HepG2 (cell line): ENCODE measurements at regions not wholly inside any gene's neighbourhood (a gene's known extent, or its start where the extent isn't known, plus 50 kb on each side); places are given as distances from the start of the nearest gene placed in this dataset.

Experiments used
- ATAC-seq: fragments of 200-7000 bp; cut with Tn5 transposase; 3 replicates; pipeline ENCODE4 v1.9.1; 2020; ENCODE audit warnings: mild to moderate bottlenecking, moderate library complexity
- BruUV-seq: library from RNA; stranded (reverse); fragments of 400-500 nt; replicated peaks from 2 replicates; lab custom pipeline; 2021; lab: Mats Ljungman, UMichigan
- CTCF ChIA-PET: fragments of 300-600 bp; formaldehyde crosslinking; extraction: SDS; loops from one replicate; lab custom pipeline; 2021; ENCODE audit warnings: low total read pairs, inconsistent platforms, low intra/inter-chr PET ratio; lab: Yijun Ruan, JAX
- POLR2A ChIA-PET: fragments of 350-600 bp; sonication (Branson Sonifier 250); formaldehyde crosslinking; loops from one replicate; lab custom pipeline; 2020; ENCODE audit warnings: antibody characterized with exemption, inconsistent platforms; lab: Yijun Ruan, JAX
- DNase-seq: peaks from one replicate; pipeline ENCODE4 v3.0.0-alpha.2; 2015; ENCODE audit warnings: low spot score
- FAIRE-seq: peaks from 3 replicates; lab custom pipeline; 2011; peaks lifted over from hg19 to GRCh38; lab: Jason Lieb, UNC
- H2AFZ ChIP-seq: one replicate; pipeline ENCODE4 v1.6.1; 2011; ENCODE audit warnings: low read length, inconsistent platforms
- H3K27ac ChIP-seq: fragments of 300-600 bp; 3 replicates; pipeline ENCODE4 v1.8.0; 2011; ENCODE audit warnings: mixed run types, mild to moderate bottlenecking, mixed read lengths, low read length, inconsistent platforms; ENCODE audit not compliant: insufficient read depth; ENCODE audit errors: extremely low read length
- H3K27me3 ChIP-seq, 2 experiments: fragments of 200-600 bp in 1 of 2; 2 replicates in 1 of 2; 3 replicates in 1 of 2; pipeline versions ENCODE4 v1.6.0 to v1.8.0; 2011; ENCODE audit warnings: low read length in 2 of 2, mild to moderate bottlenecking in 2 of 2, moderate library complexity in 2 of 2, inconsistent platforms in 1 of 2; ENCODE audit not compliant: insufficient read depth in 2 of 2, control insufficient read depth in 1 of 2
- H3K36me3 ChIP-seq, 2 experiments: fragments of 200-600 bp in 1 of 2; replicated peaks in 1 of 2; 2 replicates in 1 of 2; 3 replicates in 1 of 2; pipeline versions ENCODE4 v1.5.1 to v1.8.0; 2011; ENCODE audit warnings: low read length in 2 of 2, inconsistent platforms in 1 of 2; ENCODE audit not compliant: insufficient read depth in 2 of 2, control insufficient read depth in 1 of 2
- H3K4me1 ChIP-seq: 2 replicates; pipeline ENCODE4 v1.5.1; 2012; ENCODE audit warnings: low read length, inconsistent platforms; ENCODE audit not compliant: insufficient read depth
- H3K4me2 ChIP-seq: 2 replicates; pipeline ENCODE4 v1.6.0; 2011; ENCODE audit warnings: low read depth, low read length, inconsistent platforms
- H3K4me3 ChIP-seq, 3 experiments: fragments of 200-600 bp in 1 of 3; sonication (generic), shearing (Covaris generic) in 1 of 3; replicated peaks in 1 of 3; 2 replicates each; pipeline ENCODE4 v1.5.1; 2011 to 2016; ENCODE audit warnings: low read length in 3 of 3, inconsistent platforms in 2 of 3, low read depth in 2 of 3, mild to moderate bottlenecking in 2 of 3, control low read depth in 1 of 3, mixed read lengths in 1 of 3; ENCODE audit not compliant: insufficient read depth in 1 of 3
- H3K79me2 ChIP-seq: one replicate; pipeline ENCODE4 v1.6.1; 2011; ENCODE audit warnings: low read length, inconsistent platforms; ENCODE audit not compliant: insufficient read depth
- H3K9ac ChIP-seq: 2 replicates; pipeline ENCODE4 v1.6.0; 2011; ENCODE audit warnings: mild to moderate bottlenecking, low read depth, low read length, inconsistent platforms; ENCODE audit not compliant: insufficient read depth
- H3K9me3 ChIP-seq: 2 replicates; pipeline ENCODE4 v1.5.1; 2012; ENCODE audit warnings: mild to moderate bottlenecking, low read length
- H4K20me1 ChIP-seq: 2 replicates; pipeline ENCODE4 v1.6.0; 2011; ENCODE audit warnings: inconsistent platforms, mild to moderate bottlenecking, low read length, moderate library complexity; ENCODE audit not compliant: insufficient read depth
- ATF2 ChIP-seq: sonication (generic); formaldehyde crosslinking; IDR thresholded peaks from 2 replicates; pipeline ENCODE4 v1.4.0; 2020; ENCODE audit warnings: missing genetic modification reagents
- ATF4 ChIP-seq, 2 experiments: fragments of 450-650 bp in 1 of 2; sonication (generic) in 1 of 2; formaldehyde crosslinking; IDR thresholded peaks; 2 replicates each; pipeline versions ENCODE4 v1.5.0 to v1.8.0; 2020 to 2022; ENCODE audit warnings: mild to moderate bottlenecking in 1 of 2, missing genetic modification reagents in 1 of 2
- DMTF1 ChIP-seq: sonication (generic); formaldehyde crosslinking; IDR thresholded peaks from 2 replicates; pipeline ENCODE4 v1.4.0; 2020; ENCODE audit warnings: mild to moderate bottlenecking, missing genetic modification reagents
- FOXA3 ChIP-seq: IDR thresholded peaks from 2 replicates; pipeline ENCODE4 v1.6.1; 2016; ENCODE audit warnings: missing genetic modification reagents, missing compliant biosample characterization
- GPBP1L1 ChIP-seq: sonication (generic); formaldehyde crosslinking; IDR thresholded peaks from 2 replicates; pipeline ENCODE4 v1.5.0; 2020; ENCODE audit warnings: mild to moderate bottlenecking, missing genetic modification reagents
- KLF15 ChIP-seq: sonication (generic); formaldehyde crosslinking; IDR thresholded peaks from 2 replicates; pipeline ENCODE4 v1.8.1; 2023; ENCODE audit warnings: borderline replicate concordance, mild to moderate bottlenecking, inconsistent platforms, missing genetic modification reagents, mixed read lengths
- LBX2 ChIP-seq: sonication (generic); formaldehyde crosslinking; IDR thresholded peaks from 2 replicates; pipeline ENCODE4 v1.5.0; 2020; ENCODE audit warnings: missing genetic modification reagents, mild to moderate bottlenecking, borderline replicate concordance
- MXD1 ChIP-seq: sonication (generic); formaldehyde crosslinking; IDR thresholded peaks from 2 replicates; pipeline ENCODE4 v1.4.0; 2020; ENCODE audit warnings: mild to moderate bottlenecking, missing genetic modification reagents
- NFE2 ChIP-seq: sonication (generic); formaldehyde crosslinking; IDR thresholded peaks from 2 replicates; pipeline ENCODE4 v1.4.0; 2020; ENCODE audit warnings: missing genetic modification reagents
- POGZ ChIP-seq: sonication (generic); formaldehyde crosslinking; IDR thresholded peaks from 2 replicates; pipeline ENCODE4 v1.4.0; 2020; ENCODE audit warnings: mild to moderate bottlenecking, missing genetic modification reagents
- POLR2A ChIP-seq, 2 experiments: IDR thresholded peaks; 2 replicates each; pipeline ENCODE4 v1.6.1; 2011; ENCODE audit warnings: low read depth in 2 of 2, low read length in 2 of 2, mild to moderate bottlenecking in 1 of 2, moderate library complexity in 1 of 2; ENCODE audit not compliant: insufficient read depth in 1 of 2
- RXRB ChIP-seq: IDR thresholded peaks from 2 replicates; pipeline ENCODE4 v1.6.1; 2016; ENCODE audit warnings: borderline replicate concordance, missing genetic modification reagents, missing compliant biosample characterization
- ZBTB43 ChIP-seq: sonication (generic); formaldehyde crosslinking; conservative IDR thresholded peaks from 2 replicates; pipeline ENCODE4 v1.4.0; 2020; ENCODE audit warnings: missing genetic modification reagents
- ZNF274 ChIP-seq: sonication (generic); formaldehyde crosslinking; IDR thresholded peaks from 2 replicates; pipeline ENCODE4 v1.5.1; 2020; ENCODE audit warnings: mild to moderate bottlenecking, missing genetic modification reagents
- ZNF513 ChIP-seq: sonication (generic); formaldehyde crosslinking; conservative IDR thresholded peaks from 2 replicates; pipeline ENCODE4 v1.5.0; 2020; ENCODE audit warnings: missing genetic modification reagents
- WGBS: methylation state at CpG from one replicate; pipeline ENCODE4 v1.1.6; 2017; ENCODE audit warnings: low lambda C conversion rate; 5-methylcytosine and 5-hydroxymethylcytosine counted together
- in situ Hi-C: cut with HindIII; loops from 2 replicates; pipeline ENCODE4 v1.10.0; 2017; ENCODE audit warnings: low pct_unique_long_range_greater_than_20kb; ENCODE audit not compliant: extremely low pct_ligation_motif_present
- intact Hi-C: fragments of 100-400 bp; cut with micrococcal nuclease; formaldehyde crosslinking; loops from one replicate; pipeline ENCODE4 v1.10.0; 2022; ENCODE audit not compliant: unreplicated experiment

GRCh38 chr5:7072188-7072587 lies 323.8 kb upstream of the ADCY2 start:
- H3K27me3 ChIP-seq: no peaks in the 10 kb centered on the region
- BruUV-seq: no TSS peak
- CTCF ChIA-PET: no interaction called here
- H4K20me1 ChIP-seq: no peaks in the 10 kb centered on the region
- DNase-seq (no peak), ATAC-seq (no peak), FAIRE-seq (no peak)
- H3K4me2 ChIP-seq: no peak overlapping the region
- 2% methylated on average over 4 of the region's 4 CpGs for WGBS
- H3K4me3 ChIP-seq: no peak overlapping the region
- no peaks in the 10 kb centered on the region for H3K79me2 ChIP-seq
- in situ Hi-C loops (no loop called here), intact Hi-C loops (no loop called here)
- H3K9me3 ChIP-seq: no peaks in the 10 kb centered on the region
- no peaks in the 10 kb centered on the region for H3K36me3 ChIP-seq
- no peak overlapping the region for H3K9ac ChIP-seq
- H3K4me1 ChIP-seq: no peaks in the 10 kb centered on the region
- H3K27ac ChIP-seq: no peak overlapping the region
- TF ChIP-seq ZBTB43 (CRISPR knock-in tag): no peak
- no peak for TF ChIP-seq ZNF274 (CRISPR knock-in tag)
- TF ChIP-seq ATF4 (CRISPR knock-in tag; IDR thresholded peaks at IDR 0.05): no peak
- TF ChIP-seq MXD1: no peak
- TF ChIP-seq GPBP1L1: no peak
- TF ChIP-seq FOXA3 (CRISPR knock-in tag): no peak
- TF ChIP-seq ATF2 (CRISPR knock-in tag): no peak
- no peak for TF ChIP-seq DMTF1
- TF ChIP-seq KLF15: no peak
- TF ChIP-seq POGZ (CRISPR knock-in tag): no peak
- no peak for TF ChIP-seq NFE2
- no peak for TF ChIP-seq ZNF513 (CRISPR knock-in tag)
- TF ChIP-seq POLR2A (IDR thresholded peaks at IDR 0.05; ENCODE audit: insufficient read depth in 1 of 2, low read depth in 2 of 2, low read length in 2 of 2): no peak
- no peak for TF ChIP-seq RXRB
- no peak for TF ChIP-seq LBX2 (CRISPR knock-in tag)
- POLR2A ChIA-PET: no interaction called here
- no peak overlapping the region for H2AFZ ChIP-seq
